ENCODE measurements at regions not wholly inside any gene's neighbourhood (a gene's known extent, or its start where the extent isn't known, plus 50 kb on each side); places are given as distances from the start of the nearest gene placed in this dataset.

- TF ChIP-seq POLR2A (IDR thresholded peaks at IDR 0.05) (no peak), CTCF (IDR thresholded peaks at IDR 0.05) (no peak)
These were observed 267.2 kb upstream of the CDH5 start for GRCh38 chr16:66099306-66099705.
